ENCODE measurements at regions not wholly inside any gene's neighbourhood (a gene's known extent, or its start where the extent isn't known, plus 50 kb on each side); places are given as distances from the start of the nearest gene placed in this dataset.
"Not testable (repeated sequence)": the region's sequence is repeated elsewhere in the genome, so short reads cannot be mapped to it uniquely, and the experiment has no call there.

- no peak for DNase-seq (ENCODE audit: low read depth)
Observed at GRCh38 chr5:152046361-152046760, 121.7 kb upstream of the GLRA1 start.

DNA sequence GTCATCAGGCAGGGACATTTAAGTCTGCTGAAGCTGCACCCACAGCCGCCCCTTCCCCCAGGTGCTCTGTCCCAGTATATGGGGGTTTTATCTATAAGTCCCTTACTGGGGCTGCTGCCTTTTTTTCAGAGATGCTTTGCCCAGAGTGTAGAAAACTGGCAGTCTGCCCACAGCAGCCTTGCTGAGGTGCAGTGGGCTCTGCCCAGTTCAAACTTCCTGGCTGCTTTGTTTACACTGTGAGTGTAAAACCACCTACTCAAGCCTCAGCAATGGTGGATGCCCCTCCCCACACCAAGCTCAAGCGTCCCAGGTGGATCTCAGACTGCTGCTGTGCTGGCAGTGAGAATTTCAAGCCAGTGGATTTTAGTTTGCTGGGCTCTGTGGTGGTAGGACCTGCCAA, 114.2 kb upstream of the GLRA1 start:
- not testable (repeated sequence) for DNase-seq (ENCODE audit: low read depth)

GRCh38 chr5:152026328-152027024, 101.8 kb upstream of the GLRA1 start:
- DNase-seq (ENCODE audit: low read depth), result not testable (repeated sequence)

DNA sequence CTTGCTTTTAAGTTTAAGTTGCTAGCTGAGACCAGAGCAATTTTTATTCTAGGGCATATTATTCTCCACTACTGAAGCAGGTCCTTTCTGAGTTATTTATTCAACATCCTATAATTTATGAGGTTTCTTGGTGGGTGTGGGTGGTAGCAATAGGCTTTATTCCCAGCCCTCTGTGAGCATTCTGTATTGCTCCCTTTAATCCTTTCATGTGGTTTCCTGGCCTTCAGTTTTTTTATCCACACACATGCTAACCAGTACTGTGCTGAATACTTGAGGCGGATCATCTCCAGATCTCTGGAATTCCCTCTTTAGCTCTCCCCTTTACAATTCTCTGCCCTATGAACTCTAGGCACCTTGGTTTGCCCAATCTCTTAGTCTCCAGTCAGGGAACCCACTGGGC, 91.8 kb upstream of the GLRA1 start:
- no peak for DNase-seq (ENCODE audit: low read depth)

- DNase-seq (ENCODE audit: low read depth), result no peak
Observed at GRCh38 chr5:152007653-152008335, 83.1 kb upstream of the GLRA1 start.

- no peak for DNase-seq (ENCODE audit: low read depth)
Observed at GRCh38 chr5:152004095-152004494, 79.4 kb upstream of the GLRA1 start.

All from fibroblast of the conjunctiva (primary cell).